ENCODE measurements at regions not wholly inside any gene's neighbourhood (a gene's known extent, or its start where the extent isn't known, plus 50 kb on each side); places are given as distances from the start of the nearest gene placed in this dataset.

DNA sequence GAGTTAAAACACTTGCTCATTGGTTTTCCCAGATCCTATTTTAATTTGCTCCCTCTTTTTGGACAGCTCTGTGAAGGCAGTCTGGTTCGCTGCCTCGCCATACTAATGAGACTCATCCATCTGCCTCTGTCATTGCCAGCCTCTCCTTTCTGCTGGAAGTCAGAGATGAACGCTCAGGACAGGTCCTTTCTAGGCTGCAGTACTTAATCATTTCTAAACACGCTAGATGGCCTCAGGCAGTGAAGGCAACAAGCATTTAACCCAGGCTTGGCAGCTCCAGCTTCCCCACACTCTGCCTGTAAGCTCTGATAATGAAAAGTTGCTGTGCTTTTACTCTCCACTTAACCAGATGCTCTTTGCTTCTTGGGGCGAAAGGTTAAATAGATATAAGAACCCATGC is 286.7 kb upstream of the POU3F2 start (continued):
- TF ChIP-seq, protein P1, sequence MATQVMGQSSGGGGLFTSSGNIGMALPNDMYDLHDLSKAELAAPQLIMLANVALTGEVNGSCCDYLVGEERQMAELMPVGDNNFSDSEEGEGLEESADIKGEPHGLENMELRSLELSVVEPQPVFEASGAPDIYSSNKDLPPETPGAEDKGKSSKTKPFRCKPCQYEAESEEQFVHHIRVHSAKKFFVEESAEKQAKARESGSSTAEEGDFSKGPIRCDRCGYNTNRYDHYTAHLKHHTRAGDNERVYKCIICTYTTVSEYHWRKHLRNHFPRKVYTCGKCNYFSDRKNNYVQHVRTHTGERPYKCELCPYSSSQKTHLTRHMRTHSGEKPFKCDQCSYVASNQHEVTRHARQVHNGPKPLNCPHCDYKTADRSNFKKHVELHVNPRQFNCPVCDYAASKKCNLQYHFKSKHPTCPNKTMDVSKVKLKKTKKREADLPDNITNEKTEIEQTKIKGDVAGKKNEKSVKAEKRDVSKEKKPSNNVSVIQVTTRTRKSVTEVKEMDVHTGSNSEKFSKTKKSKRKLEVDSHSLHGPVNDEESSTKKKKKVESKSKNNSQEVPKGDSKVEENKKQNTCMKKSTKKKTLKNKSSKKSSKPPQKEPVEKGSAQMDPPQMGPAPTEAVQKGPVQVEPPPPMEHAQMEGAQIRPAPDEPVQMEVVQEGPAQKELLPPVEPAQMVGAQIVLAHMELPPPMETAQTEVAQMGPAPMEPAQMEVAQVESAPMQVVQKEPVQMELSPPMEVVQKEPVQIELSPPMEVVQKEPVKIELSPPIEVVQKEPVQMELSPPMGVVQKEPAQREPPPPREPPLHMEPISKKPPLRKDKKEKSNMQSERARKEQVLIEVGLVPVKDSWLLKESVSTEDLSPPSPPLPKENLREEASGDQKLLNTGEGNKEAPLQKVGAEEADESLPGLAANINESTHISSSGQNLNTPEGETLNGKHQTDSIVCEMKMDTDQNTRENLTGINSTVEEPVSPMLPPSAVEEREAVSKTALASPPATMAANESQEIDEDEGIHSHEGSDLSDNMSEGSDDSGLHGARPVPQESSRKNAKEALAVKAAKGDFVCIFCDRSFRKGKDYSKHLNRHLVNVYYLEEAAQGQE (IDR thresholded peaks at IDR 0.05; ENCODE audit: low read depth) = no peak

DNA sequence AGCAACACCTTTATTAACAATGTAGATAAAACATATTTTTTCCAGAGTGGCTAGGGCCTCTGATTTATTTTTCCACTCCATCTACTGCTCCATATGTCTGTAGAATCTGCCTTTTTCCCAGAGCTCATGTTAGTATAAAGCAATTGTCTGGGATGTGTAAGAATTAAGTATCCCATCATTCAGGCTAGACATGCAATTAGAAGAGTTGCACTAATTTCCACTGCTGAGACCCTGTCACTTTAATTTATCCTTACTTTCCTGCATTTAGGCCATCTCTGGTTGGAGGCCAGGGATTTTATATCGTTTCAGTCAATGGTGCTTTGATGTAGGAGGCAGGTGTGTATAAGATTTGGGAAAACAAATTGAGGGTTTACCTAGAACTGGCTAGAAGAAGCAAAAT is 286.1 kb upstream of the POU3F2 start:
- H3K4me1 ChIP-seq (ENCODE audit: control insufficient read depth in 1 of 2, insufficient read depth in 2 of 2, low read length in 2 of 2) = no peaks in the 10 kb centered on the region
- H3K4me2 ChIP-seq (ENCODE audit: low read length) = no peak overlapping the region
- TF ChIP-seq RAD21 (IDR thresholded peaks at IDR 0.05; ENCODE audit: low read depth) = no peak
- no peak for TF ChIP-seq ZNF274 (IDR thresholded peaks at IDR 0.05; ENCODE audit: low read depth, low read length)
- TF ChIP-seq ZFX (IDR thresholded peaks at IDR 0.05) = no peak
- no peak for TF ChIP-seq FOSL1 (IDR thresholded peaks at IDR 0.05; ENCODE audit: low read depth)
- TF ChIP-seq EGR1 (IDR thresholded peaks at IDR 0.05; ENCODE audit: low read depth) = no peak
- TF ChIP-seq SP1 (IDR thresholded peaks at IDR 0.05; ENCODE audit: low read depth) = no peak
- TF ChIP-seq EZH2phosphoT487 (IDR thresholded peaks at IDR 0.05; ENCODE audit: borderline replicate concordance) = no peak
- TF ChIP-seq POLR2A (IDR thresholded peaks at IDR 0.05; ENCODE audit: borderline replicate concordance, extremely low read depth, insufficient read depth, insufficient read length) = no peak
- no peaks in the 10 kb centered on the region for H4K20me1 ChIP-seq (ENCODE audit: insufficient read depth)
- ChIA-PET CTCF (no interaction called here), POLR2A (no interaction called here), RAD21 (ENCODE audit: low non-redundant PET in 1 of 2, low total read pairs in 2 of 2, uncharacterized antibody in 2 of 2, unreplicated experiment in 2 of 2) (no interaction called here)
- DNase-seq (ENCODE audit: low read depth, low spot score) (no peak), ATAC-seq (no peak)
- no peaks in the 10 kb centered on the region for H3K36me3 ChIP-seq (ENCODE audit: control insufficient read depth in 1 of 2, insufficient read depth in 2 of 2, low read length in 2 of 2)
- H3K27ac ChIP-seq (ENCODE audit: low read depth, low read length) = no peak overlapping the region
- BruUV-seq (replicated peaks) = no TSS peak
- intact Hi-C loops (cut with micrococcal nuclease) = no loop called here
- H3K79me2 ChIP-seq (ENCODE audit: insufficient read depth, low read length) = no peaks in the 10 kb centered on the region
- H2AFZ ChIP-seq (ENCODE audit: low read depth, low read length, poor library complexity, severe bottlenecking) = no peak overlapping the region
- no peaks in the 10 kb centered on the region for H3K9me2 ChIP-seq (ENCODE audit: insufficient read depth)
- peaks cover 37% of the 10 kb centered on the region for H3K27me3 ChIP-seq (ENCODE audit: insufficient read depth, low read length)
- no peak overlapping the region for H3K4me3 ChIP-seq (replicated peaks in 1 of 2; ENCODE audit: low read depth in 1 of 2, low read length in 2 of 2)
- H3K9ac ChIP-seq (ENCODE audit: low read length) = no peak overlapping the region
- H3K9me3 ChIP-seq (ENCODE audit: control insufficient read depth in 1 of 2, insufficient read depth in 1 of 2, low read depth in 1 of 2, low read length in 2 of 2) = no peaks in the 10 kb centered on the region

Data from HCT116 (cell line).